ENCODE measurements at regions not wholly inside any gene's neighbourhood (a gene's known extent, or its start where the extent isn't known, plus 50 kb on each side); places are given as distances from the start of the nearest gene placed in this dataset.
"Not testable (repeated sequence)": the region's sequence is repeated elsewhere in the genome, so short reads cannot be mapped to it uniquely, and the experiment has no call there.

- DNase-seq = no peak
- intact Hi-C loops (cut with DNase I) = no loop called here
Measured at GRCh38 chr1:229710746-229711145, 84.7 kb downstream of the URB2 start.

- intact Hi-C loops (cut with DNase I) = no loop called here
- no peak for DNase-seq
Measured at GRCh38 chr1:229714306-229714705, 88.3 kb downstream of the URB2 start.

- DNase-seq = no peak
- intact Hi-C loops (cut with DNase I) = no loop called here
Measured at GRCh38 chr1:229714964-229715603, 89.0 kb downstream of the URB2 start.

GRCh38 chr1:229716069-229716468, 90.0 kb downstream of the URB2 start:
- no peak for DNase-seq
- intact Hi-C loops (cut with DNase I) = no loop called here

DNA sequence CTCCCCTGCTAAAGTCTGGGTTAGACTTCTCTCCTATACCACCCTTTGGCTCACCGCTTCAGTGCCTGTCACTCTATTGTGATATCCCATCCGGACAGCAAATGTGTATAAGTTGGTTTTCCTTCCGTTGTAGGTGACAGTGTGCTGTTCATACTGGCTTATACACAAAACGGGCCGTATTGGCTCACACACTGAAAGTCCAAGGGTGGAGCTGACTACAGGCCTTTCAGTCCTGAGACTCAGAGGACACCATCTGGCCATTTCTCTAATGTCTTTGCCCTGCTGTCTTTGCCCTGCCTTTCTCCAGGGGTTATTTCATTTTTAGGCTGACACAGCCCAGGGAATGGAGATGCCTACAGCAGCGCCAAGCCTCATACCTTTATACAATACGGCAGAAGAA, 90.7 kb downstream of the URB2 start:
- DNase-seq = peak in 1 of 10 donors; percentile 19

DNA sequence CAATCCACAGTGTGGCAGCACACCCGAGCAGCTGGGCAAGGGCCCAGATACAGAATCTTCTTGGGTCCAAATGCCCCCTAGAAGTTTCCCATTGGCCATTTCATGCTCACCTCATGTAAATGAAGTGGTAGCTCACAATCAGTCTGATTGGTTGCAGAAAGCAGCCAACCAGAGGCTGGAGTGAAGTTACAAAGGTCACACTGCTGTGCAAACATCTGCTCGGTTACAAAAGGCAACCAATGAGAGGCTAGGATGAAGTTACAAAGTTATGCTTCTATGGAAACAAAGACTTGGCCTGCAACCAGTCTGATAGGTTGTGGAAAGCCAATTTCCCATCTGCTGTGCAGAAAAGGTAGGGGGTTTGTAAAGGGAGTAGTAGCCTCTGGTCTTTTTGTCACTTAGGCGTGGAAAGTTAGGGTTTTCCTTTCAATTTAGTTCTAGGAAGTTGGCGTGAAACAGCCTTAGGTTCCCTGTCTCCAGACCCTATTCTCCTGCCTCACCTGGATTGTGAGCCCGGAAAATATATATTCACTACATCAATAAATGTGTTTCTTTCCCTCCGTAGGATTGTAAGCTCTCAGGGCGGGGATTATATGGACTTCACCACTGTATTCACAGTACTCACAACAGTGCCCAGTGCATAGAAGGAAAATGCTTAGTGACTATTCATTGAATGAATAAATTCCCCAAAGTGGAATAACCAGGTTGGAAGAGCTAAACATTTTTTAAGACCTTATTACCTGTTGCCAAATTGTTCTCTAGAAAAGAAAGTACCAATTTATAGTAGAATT, 91.9 kb downstream of the URB2 start:
- DNase-seq = no peak
- intact Hi-C loops (cut with DNase I) = no loop called here

More for the DNA sequence above, 90.7 kb downstream of the URB2 start:
- intact Hi-C loops (cut with DNase I) = no loop called here

GRCh38 chr1:229726061-229726460, 100.0 kb downstream of the URB2 start:
- DNase-seq = no peak
- intact Hi-C loops (cut with DNase I) = no loop called here

DNA sequence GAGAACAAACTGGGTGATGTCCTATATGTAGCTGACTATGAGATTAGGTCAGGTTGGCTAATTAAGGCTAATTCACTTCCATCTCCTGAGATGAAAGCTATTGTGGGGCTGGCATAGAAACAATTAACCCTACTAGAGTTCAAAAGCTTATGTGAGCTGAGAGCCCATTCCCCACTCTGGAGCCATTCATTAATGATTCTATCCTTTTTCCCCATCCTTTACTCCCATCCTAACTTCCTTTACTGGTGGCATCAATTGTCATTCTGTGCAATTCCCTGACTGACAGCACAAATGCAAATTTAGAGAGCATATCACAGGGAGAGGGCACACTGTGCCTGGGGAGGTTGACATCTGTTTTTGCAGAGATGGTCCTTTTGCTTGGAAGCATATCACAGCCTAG, 103.9 kb downstream of the URB2 start:
- intact Hi-C loops (cut with DNase I) = no loop called here
- DNase-seq = no peak

GRCh38 chr1:229730573-229730972, 104.5 kb downstream of the URB2 start:
- DNase-seq = no peak
- intact Hi-C loops (cut with DNase I) = no loop called here

DNA sequence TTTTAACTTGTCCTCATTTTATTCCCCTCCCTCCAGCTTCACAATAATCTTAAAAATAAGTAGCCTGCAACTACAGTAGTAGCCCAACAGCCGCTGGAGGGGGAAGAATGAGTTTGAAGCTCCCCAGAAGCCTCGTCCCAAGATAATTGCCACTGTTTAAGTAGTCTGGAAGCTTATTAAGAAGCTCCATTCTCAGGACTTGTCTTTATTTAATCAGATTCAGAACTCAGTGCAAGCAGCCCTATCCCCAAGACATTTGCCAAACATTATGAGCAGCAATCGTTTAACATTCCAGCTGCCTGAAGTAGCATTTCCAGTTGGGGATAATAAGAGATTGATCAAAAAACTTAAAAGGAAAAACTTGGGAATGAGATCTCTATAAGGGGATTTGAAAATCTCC, 106.0 kb downstream of the URB2 start:
- intact Hi-C loops (cut with DNase I) = no loop called here

GRCh38 chr1:229736376-229736775, 110.3 kb downstream of the URB2 start:
- intact Hi-C loops (cut with DNase I) = no loop called here
- DNase-seq = no peak

More for the DNA sequence above, 106.0 kb downstream of the URB2 start:
- no peak for DNase-seq

DNA sequence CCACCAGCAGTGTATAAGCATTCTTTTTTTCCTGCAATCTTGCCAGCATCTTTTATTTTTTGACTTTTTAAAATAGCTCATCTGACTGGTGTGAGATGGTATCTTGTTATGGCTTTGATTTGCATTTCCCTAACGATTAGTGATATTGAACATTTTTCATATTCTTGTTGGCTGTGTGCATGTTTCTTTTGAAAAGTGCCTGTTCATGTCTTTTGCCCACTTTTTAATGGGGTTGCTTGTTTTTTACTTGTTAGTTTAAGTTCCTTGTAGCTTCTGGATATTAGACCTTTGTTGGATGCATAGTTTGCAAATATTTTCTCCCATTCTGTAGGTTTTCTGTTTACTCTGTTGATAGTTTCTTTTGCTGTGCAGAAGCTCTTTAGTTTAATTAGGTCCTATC, 116.6 kb downstream of the URB2 start:
- DNase-seq; intact Hi-C loops (cut with DNase I): not testable (repeated sequence)

GRCh38 chr1:229749992-229750391, 123.9 kb downstream of the URB2 start:
- peak in 1 of 10 donors; percentile 66 for DNase-seq
- intact Hi-C loops (cut with DNase I) = no loop called here

DNA sequence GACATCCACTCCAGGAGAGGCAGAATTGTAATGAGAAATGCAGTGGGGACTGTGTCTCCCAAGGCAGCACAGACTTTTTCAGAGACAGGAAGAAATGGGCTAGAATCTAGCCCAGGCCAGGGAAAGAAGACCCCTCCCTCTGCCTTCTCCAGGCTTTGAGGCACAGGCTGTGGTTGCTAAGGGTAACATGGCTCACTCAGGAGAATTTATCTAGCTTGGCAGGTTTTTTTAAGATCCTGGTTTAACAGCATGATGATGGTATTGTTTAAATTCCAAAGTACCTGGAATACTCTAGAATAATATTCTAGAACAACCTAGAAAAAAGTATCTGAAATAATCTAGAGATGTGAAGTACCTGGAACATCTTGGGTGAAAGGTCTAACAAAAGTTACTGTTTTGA, 125.6 kb downstream of the URB2 start:
- intact Hi-C loops (cut with DNase I) = no loop called here
- no peak for DNase-seq

DNA sequence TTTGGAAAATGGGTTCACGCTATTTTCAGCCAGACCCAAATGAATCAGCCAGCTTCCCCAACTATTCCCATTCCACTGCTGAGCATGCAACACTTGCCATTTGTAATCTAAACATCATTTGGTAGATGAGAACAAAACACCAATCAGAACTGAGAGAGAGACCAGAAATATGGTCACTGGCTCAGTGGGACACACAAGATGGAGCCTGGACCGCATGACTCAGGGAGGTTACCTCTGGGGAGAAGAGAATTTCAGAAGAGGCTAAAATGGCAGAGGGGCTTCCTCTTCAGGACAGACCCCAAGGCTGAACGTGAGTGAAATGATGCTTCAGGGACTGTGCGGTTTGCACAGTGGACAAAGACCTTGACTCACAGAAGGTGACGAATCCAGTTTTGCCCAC, 126.6 kb downstream of the URB2 start:
- no peak for DNase-seq
- intact Hi-C loops (cut with DNase I) = no loop called here

GRCh38 chr1:229753764-229754551, 127.9 kb downstream of the URB2 start:
- DNase-seq = no peak
- intact Hi-C loops (cut with DNase I) = no loop called here

GRCh38 chr1:229756666-229757065, 130.6 kb downstream of the URB2 start:
- intact Hi-C loops (cut with DNase I) = no loop called here
- DNase-seq = no peak

DNA sequence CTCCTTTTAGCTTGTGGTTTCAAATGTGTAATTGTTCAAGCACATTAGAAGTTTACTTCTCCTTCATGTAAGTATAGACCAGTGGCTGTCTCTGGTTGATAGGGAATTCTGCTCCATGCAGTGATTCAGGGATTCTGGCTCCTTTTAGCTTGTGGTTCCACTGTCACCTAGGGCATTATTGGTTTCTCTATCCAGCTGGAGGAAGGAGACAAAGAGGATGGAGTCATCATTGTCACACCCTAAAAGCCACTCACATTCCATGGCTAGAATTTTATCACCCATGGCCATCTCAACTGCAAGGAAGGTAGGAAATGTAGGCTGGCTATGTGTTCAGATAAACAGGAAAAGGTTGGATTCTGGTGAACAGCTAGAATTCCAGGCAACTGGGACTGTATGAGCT, 131.2 kb downstream of the URB2 start:
- DNase-seq = no peak
- intact Hi-C loops (cut with DNase I) = no loop called here

DNA sequence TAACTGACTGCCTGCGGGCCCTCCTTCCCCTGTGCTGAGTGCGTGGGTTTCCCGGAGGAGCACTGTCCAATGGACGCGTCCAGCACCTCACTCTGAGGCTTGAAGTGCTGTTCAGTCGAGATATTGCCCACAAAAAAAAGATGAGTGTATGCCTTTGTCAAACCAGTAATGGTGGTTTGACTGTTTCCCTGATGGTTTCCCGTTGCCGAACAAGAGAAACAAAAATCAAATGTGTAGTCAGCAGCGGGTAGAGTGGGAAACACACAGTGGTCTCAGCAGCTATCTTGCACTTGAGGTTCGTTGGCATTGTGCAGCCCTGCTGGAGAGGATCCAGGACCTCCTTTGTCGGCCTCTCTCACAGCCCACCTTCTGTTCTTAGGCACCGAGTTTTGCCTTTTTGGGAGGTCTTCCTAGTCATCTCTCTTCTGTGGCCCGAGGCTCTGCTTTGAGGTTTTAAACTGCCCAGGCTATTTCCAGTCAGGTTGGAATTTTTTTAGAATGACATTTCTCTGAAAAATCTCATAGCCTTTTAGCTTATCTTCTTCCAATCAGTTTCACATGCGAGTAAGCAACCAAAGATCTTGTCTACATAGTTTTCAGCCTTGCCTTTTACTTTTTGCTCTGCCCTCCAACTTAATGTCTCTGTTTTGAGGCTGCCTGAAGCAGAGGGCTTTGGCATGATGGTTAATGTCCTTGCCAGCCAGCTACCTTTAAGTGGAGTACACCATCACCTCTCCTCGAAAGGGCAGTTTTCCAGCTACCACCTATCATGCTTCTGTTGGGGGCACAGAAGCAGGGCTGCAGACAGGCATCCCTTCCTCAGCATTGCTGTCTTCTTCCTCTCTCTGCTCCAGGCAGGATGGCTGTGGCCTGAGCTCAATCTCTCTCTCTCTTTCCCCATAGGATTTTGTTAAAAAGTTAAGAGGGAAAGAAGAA, 132.3 kb downstream of the URB2 start:
- intact Hi-C loops (cut with DNase I) = no loop called here
- DNase-seq = no peak

GRCh38 chr1:229759037-229759435, 133.0 kb downstream of the URB2 start:
- no peak for DNase-seq
- intact Hi-C loops (cut with DNase I) = no loop called here

Data from posterior cingulate gyrus (tissue), 11 donors.